WTC11 (cell line): ENCODE measurements at regions not wholly inside any gene's neighbourhood (a gene's known extent, or its start where the extent isn't known, plus 50 kb on each side); places are given as distances from the start of the nearest gene placed in this dataset.

Experiments
- ATAC-seq: fragments of 200-7000 bp; cut with Tn5 transposase; 2 replicates; pipeline ENCODE4 v1.10.0; 2021; ENCODE audit warnings: mild to moderate bottlenecking, moderate library complexity
- CTCF ChIA-PET: fragments of 300-600 bp; sonication (Branson Sonifier 250); formaldehyde crosslinking; loops from one replicate; lab custom pipeline; 2021; ENCODE audit warnings: antibody characterized with exemption; lab: Charles Lee
- POLR2A ChIA-PET: fragments of 350-600 bp; sonication (Branson Sonifier 250); formaldehyde crosslinking; loops from one replicate; lab custom pipeline; 2021; ENCODE audit warnings: antibody characterized with exemption; lab: Charles Lee
- DNase-seq: peaks from one replicate; pipeline ENCODE4 v3.0.0; 2021; ENCODE audit warnings: low spot score
- H3K27ac Mint-ChIP-seq: 2 replicates; pipeline ENCODE4 v1.8.0; 2021; ENCODE audit warnings: mixed read lengths
- H3K27me3 Mint-ChIP-seq: 2 replicates; pipeline ENCODE4 v1.8.0; 2021; ENCODE audit warnings: low read depth, mild to moderate bottlenecking, moderate library complexity, mixed read lengths
- H3K36me3 Mint-ChIP-seq: 2 replicates; pipeline ENCODE4 v1.8.0; 2021; ENCODE audit warnings: mixed read lengths
- H3K4me1 Mint-ChIP-seq: 2 replicates; pipeline ENCODE4 v1.8.0; 2022; ENCODE audit warnings: mixed read lengths
- H3K4me3 Mint-ChIP-seq: 2 replicates; pipeline ENCODE4 v1.8.0; 2021; ENCODE audit warnings: mild to moderate bottlenecking, moderate library complexity, mixed read lengths
- H3K9me3 Mint-ChIP-seq: 2 replicates; pipeline ENCODE4 v1.8.0; 2021; ENCODE audit warnings: mixed read lengths
- ARID4B ChIP-seq: sonication (generic); formaldehyde crosslinking; IDR thresholded peaks from 2 replicates; pipeline ENCODE4 v1.8.0; 2023; ENCODE audit warnings: missing genetic modification reagents, mild to moderate bottlenecking, borderline replicate concordance
- E2F4 ChIP-seq: sonication (generic); formaldehyde crosslinking; IDR thresholded peaks from 2 replicates; pipeline ENCODE4 v1.8.1; 2022; ENCODE audit warnings: low read depth, mild to moderate bottlenecking, moderate library complexity, missing genetic modification reagents, borderline replicate concordance
- E2F5 ChIP-seq: sonication (generic); formaldehyde crosslinking; IDR thresholded peaks from 2 replicates; pipeline ENCODE4 v1.8.1; 2022; ENCODE audit warnings: mild to moderate bottlenecking, moderate library complexity, missing genetic modification reagents
- ETV6 ChIP-seq: sonication (generic); formaldehyde crosslinking; IDR thresholded peaks from 2 replicates; pipeline ENCODE4 v1.8.1; 2022; ENCODE audit warnings: mild to moderate bottlenecking, missing genetic modification reagents
- HMGXB4 ChIP-seq: sonication (generic); formaldehyde crosslinking; IDR thresholded peaks from 2 replicates; pipeline ENCODE4 v1.8.1; 2023; ENCODE audit warnings: mild to moderate bottlenecking, moderate library complexity, missing genetic modification reagents
- JUN ChIP-seq: sonication (generic); formaldehyde crosslinking; IDR thresholded peaks from 2 replicates; pipeline ENCODE4 v1.8.0; 2023; ENCODE audit warnings: mild to moderate bottlenecking, missing genetic modification reagents
- SOX15 ChIP-seq: fragments of 250-450 bp; sonication (Bioruptor Pico); IDR thresholded peaks from 2 replicates; pipeline ENCODE4 v1.9.0; 2021; ENCODE audit warnings: mild to moderate bottlenecking
- STAT6 ChIP-seq: sonication (generic); formaldehyde crosslinking; conservative IDR thresholded peaks from 2 replicates; pipeline ENCODE4 v1.8.1; 2023; ENCODE audit warnings: mild to moderate bottlenecking, low read depth, missing genetic modification reagents, moderate library complexity
- ZNF396 ChIP-seq: fragments of 250-450 bp; sonication (Bioruptor Pico); IDR thresholded peaks from 2 replicates; pipeline ENCODE4 v1.8.0; 2021; ENCODE audit warnings: mild to moderate bottlenecking, moderate library complexity, borderline replicate concordance
- TF ChIP-seq, protein P1 (sequence below): fragments of 250-450 bp; sonication (Bioruptor Pico); conservative IDR thresholded peaks from 2 replicates; pipeline ENCODE4 v1.9.0; 2021; ENCODE audit warnings: mild to moderate bottlenecking
- TF ChIP-seq, protein P2 (sequence below): fragments of 250-450 bp; sonication (Bioruptor Pico); IDR thresholded peaks from 2 replicates; pipeline ENCODE4 v1.9.0; 2021; ENCODE audit warnings: mild to moderate bottlenecking, borderline replicate concordance
- TF ChIP-seq, protein P3 (sequence below): sonication (generic); formaldehyde crosslinking; IDR thresholded peaks from 2 replicates; pipeline ENCODE4 v1.8.1; 2023; ENCODE audit warnings: mild to moderate bottlenecking, missing genetic modification reagents
- TF ChIP-seq, protein P4 (sequence below): fragments of 250-450 bp; sonication (Bioruptor Pico); IDR thresholded peaks from 2 replicates; pipeline ENCODE4 v1.8.0; 2021; ENCODE audit warnings: mild to moderate bottlenecking

- TF ChIP-seq STAT6 (CRISPR knock-in tag) (no peak), ZNF396 (CRISPR knock-in tag) (no peak), ETV6 (no peak)
These were observed 320.2 kb upstream of the GATB start (continued) for GRCh38 chr4:152081024-152081423.

GRCh38 chr4:152079543-152080293, 318.9 kb upstream of the GATB start:
- POLR2A ChIA-PET, result no interaction called here
- no peak for TF ChIP-seq SOX15 (CRISPR knock-in tag)
- TF ChIP-seq E2F5, result no peak
- TF ChIP-seq ARID4B (CRISPR knock-in tag), result no peak
- TF ChIP-seq, protein P1, sequence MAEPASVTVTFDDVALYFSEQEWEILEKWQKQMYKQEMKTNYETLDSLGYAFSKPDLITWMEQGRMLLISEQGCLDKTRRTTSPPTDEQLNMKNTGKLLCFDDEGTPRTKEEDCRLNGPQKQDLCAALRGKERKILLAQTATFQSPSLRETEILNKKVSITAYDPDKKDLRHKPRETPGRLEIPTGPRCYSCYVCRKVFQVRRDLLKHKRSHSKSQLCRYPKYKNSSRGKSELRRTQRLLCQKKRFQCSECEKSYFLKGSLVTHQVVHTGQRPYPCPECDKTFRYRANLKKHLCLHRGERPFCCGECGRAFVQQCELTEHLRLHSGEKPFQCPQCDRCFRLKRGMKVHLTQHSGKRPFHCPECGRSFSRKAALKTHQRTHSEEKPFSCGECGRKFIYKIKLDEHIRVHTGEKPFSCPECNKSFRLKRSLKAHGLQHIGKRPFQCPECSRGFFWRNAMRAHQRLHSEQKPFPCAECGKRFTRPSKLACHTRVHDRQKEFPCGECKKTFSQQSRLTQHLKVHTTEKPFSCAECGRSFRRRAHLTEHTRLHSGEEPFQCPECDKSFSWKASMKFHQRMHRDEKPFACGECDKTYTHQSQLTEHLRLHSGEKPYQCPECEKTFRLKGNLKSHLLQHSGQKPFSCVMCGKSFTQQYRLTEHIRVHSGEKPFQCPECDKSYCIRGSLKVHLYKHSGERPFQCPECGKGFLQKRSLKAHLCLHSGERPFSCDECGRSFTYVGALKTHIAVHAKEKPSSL (CRISPR knock-in tag), result no peak
- TF ChIP-seq HMGXB4 (CRISPR knock-in tag), result no peak
- TF ChIP-seq, protein P2, sequence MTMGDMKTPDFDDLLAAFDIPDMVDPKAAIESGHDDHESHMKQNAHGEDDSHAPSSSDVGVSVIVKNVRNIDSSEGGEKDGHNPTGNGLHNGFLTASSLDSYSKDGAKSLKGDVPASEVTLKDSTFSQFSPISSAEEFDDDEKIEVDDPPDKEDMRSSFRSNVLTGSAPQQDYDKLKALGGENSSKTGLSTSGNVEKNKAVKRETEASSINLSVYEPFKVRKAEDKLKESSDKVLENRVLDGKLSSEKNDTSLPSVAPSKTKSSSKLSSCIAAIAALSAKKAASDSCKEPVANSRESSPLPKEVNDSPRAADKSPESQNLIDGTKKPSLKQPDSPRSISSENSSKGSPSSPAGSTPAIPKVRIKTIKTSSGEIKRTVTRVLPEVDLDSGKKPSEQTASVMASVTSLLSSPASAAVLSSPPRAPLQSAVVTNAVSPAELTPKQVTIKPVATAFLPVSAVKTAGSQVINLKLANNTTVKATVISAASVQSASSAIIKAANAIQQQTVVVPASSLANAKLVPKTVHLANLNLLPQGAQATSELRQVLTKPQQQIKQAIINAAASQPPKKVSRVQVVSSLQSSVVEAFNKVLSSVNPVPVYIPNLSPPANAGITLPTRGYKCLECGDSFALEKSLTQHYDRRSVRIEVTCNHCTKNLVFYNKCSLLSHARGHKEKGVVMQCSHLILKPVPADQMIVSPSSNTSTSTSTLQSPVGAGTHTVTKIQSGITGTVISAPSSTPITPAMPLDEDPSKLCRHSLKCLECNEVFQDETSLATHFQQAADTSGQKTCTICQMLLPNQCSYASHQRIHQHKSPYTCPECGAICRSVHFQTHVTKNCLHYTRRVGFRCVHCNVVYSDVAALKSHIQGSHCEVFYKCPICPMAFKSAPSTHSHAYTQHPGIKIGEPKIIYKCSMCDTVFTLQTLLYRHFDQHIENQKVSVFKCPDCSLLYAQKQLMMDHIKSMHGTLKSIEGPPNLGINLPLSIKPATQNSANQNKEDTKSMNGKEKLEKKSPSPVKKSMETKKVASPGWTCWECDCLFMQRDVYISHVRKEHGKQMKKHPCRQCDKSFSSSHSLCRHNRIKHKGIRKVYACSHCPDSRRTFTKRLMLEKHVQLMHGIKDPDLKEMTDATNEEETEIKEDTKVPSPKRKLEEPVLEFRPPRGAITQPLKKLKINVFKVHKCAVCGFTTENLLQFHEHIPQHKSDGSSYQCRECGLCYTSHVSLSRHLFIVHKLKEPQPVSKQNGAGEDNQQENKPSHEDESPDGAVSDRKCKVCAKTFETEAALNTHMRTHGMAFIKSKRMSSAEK, result no peak
- TF ChIP-seq, protein P3, sequence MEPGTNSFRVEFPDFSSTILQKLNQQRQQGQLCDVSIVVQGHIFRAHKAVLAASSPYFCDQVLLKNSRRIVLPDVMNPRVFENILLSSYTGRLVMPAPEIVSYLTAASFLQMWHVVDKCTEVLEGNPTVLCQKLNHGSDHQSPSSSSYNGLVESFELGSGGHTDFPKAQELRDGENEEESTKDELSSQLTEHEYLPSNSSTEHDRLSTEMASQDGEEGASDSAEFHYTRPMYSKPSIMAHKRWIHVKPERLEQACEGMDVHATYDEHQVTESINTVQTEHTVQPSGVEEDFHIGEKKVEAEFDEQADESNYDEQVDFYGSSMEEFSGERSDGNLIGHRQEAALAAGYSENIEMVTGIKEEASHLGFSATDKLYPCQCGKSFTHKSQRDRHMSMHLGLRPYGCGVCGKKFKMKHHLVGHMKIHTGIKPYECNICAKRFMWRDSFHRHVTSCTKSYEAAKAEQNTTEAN (CRISPR knock-in tag), result no peak
- TF ChIP-seq, protein P4, sequence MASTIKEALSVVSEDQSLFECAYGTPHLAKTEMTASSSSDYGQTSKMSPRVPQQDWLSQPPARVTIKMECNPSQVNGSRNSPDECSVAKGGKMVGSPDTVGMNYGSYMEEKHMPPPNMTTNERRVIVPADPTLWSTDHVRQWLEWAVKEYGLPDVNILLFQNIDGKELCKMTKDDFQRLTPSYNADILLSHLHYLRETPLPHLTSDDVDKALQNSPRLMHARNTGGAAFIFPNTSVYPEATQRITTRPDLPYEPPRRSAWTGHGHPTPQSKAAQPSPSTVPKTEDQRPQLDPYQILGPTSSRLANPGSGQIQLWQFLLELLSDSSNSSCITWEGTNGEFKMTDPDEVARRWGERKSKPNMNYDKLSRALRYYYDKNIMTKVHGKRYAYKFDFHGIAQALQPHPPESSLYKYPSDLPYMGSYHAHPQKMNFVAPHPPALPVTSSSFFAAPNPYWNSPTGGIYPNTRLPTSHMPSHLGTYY, result no peak
- TF ChIP-seq E2F4 (CRISPR knock-in tag), result no peak
- no peak for TF ChIP-seq JUN

More at GRCh38 chr4:152079543-152080293, 318.9 kb upstream of the GATB start:
- CTCF ChIA-PET, result interaction anchor here (1.7 kb wide), 1 partner anchor 34 kb away, joined by 4 read pairs; no protein-coding TSS in a partner anchor
- Mint-ChIP-seq H3K4me3 (no peak overlapping the region), H3K27me3 (no peaks in the 10 kb centered on the region; the same call in 1 of the 2 replicates), H3K4me1 (peaks cover 28% of the 10 kb centered on the region), H3K36me3 (no peaks in the 10 kb centered on the region), H3K27ac (no peak overlapping the region), H3K9me3 (peaks cover 5% of the 10 kb centered on the region; the same call in 1 of the 2 replicates)
- ATAC-seq, result no peak
- DNase-seq, result no peak
